Neural cell (in vitro differentiated cells): ENCODE measurements at regions not wholly inside any gene's neighbourhood (a gene's known extent, or its start where the extent isn't known, plus 50 kb on each side); places are given as distances from the start of the nearest gene placed in this dataset.

Experiments used
- H2AFZ ChIP-seq: fragments of 200-600, 300-800 bp; sonication (generic), shearing (Covaris generic); 2 replicates; pipeline ENCODE4 v1.6.0; 2014; ENCODE audit warnings: low read depth, mild to moderate bottlenecking, antibody characterized with exemption, low read length, moderate library complexity
- H3F3A ChIP-seq: fragments of 200-600 bp; shearing (Covaris generic); 2 replicates; pipeline ENCODE4 v1.6.1; 2016; ENCODE audit warnings: mild to moderate bottlenecking, moderate library complexity, mixed read lengths, antibody characterized with exemption, low read length; ENCODE audit not compliant: insufficient read depth, poor library complexity, severe bottlenecking
- H3K27ac ChIP-seq: fragments of 200-600, 300-800 bp; sonication (generic), shearing (Covaris generic); 2 replicates; pipeline ENCODE4 v1.5.1; 2014; ENCODE audit warnings: mild to moderate bottlenecking, low read length, moderate library complexity
- H3K27me3 ChIP-seq: fragments of 300-800, 200-600 bp; sonication (generic), shearing (Covaris generic); 2 replicates; pipeline ENCODE4 v1.6.0; 2014; ENCODE audit warnings: mild to moderate bottlenecking, low read depth, low read length, moderate library complexity; ENCODE audit not compliant: insufficient read depth
- H3K36me3 ChIP-seq: fragments of 300-800, 200-600 bp; sonication (generic), shearing (Covaris generic); 2 replicates; pipeline ENCODE4 v1.5.1; 2014; ENCODE audit warnings: mild to moderate bottlenecking, antibody characterized with exemption, low read length, moderate library complexity; ENCODE audit not compliant: insufficient read depth
- H3K4me2 ChIP-seq: fragments of 300-800, 200-600 bp; sonication (generic), shearing (Covaris generic); 2 replicates; pipeline ENCODE4 v1.6.0; 2014; ENCODE audit warnings: mild to moderate bottlenecking, low read length
- H3K4me3 ChIP-seq: fragments of 300-800, 200-600 bp; sonication (generic), shearing (Covaris generic); 2 replicates; pipeline ENCODE4 v1.5.1; 2014; ENCODE audit warnings: mild to moderate bottlenecking, low read length, moderate library complexity
- H3K79me2 ChIP-seq: fragments of 200-600 bp; shearing (Covaris generic); replicated peaks from 2 replicates; pipeline ENCODE4 v1.6.0; 2014; ENCODE audit warnings: mild to moderate bottlenecking, low read length, moderate library complexity; ENCODE audit not compliant: insufficient read depth
- H3K9ac ChIP-seq: fragments of 300-800, 200-600 bp; sonication (generic), shearing (Covaris generic); 2 replicates; pipeline ENCODE4 v1.6.1; 2016; ENCODE audit warnings: mild to moderate bottlenecking, low read length, mixed read lengths
- H3K9me2 ChIP-seq: fragments of 200-600 bp; shearing (Covaris generic); 2 replicates; pipeline ENCODE4 v1.6.1; 2016; ENCODE audit warnings: mild to moderate bottlenecking, low read length, mixed read lengths; ENCODE audit not compliant: insufficient read depth
- H3K9me3 ChIP-seq: fragments of 200-600, 300-800 bp; sonication (generic), shearing (Covaris generic); 2 replicates; pipeline ENCODE4 v1.6.1; 2016; ENCODE audit warnings: mild to moderate bottlenecking, mixed run types, low read length, moderate library complexity, mixed read lengths
- H4K20me1 ChIP-seq: fragments of 200-600 bp; shearing (Covaris generic); 2 replicates; pipeline ENCODE4 v1.6.1; 2016; ENCODE audit warnings: mild to moderate bottlenecking, mixed run types; ENCODE audit not compliant: insufficient read depth
- EP300 ChIP-seq: fragments of 450-650 bp; conservative IDR thresholded peaks from 2 replicates; pipeline ENCODE4 v1.6.1; 2014; ENCODE audit warnings: antibody characterized with exemption, mild to moderate bottlenecking, moderate library complexity; ENCODE audit not compliant: poor library complexity, severe bottlenecking
- EZH2 ChIP-seq: fragments of 200-600, 300-800 bp; shearing (Covaris generic), sonication (generic); IDR thresholded peaks from 2 replicates; pipeline ENCODE4 v1.6.1; 2014; ENCODE audit warnings: antibody characterized with exemption, low read length, borderline replicate concordance, mild to moderate bottlenecking; ENCODE audit not compliant: insufficient read depth, poor library complexity, severe bottlenecking
- MXI1 ChIP-seq: fragments of 450-650 bp; conservative IDR thresholded peaks from 2 replicates; pipeline ENCODE4 v1.6.1; 2014; ENCODE audit warnings: antibody characterized with exemption, mild to moderate bottlenecking; ENCODE audit not compliant: poor library complexity, severe bottlenecking
- POLR2AphosphoS5 ChIP-seq: IDR thresholded peaks from 2 replicates; pipeline ENCODE4 v1.6.1; 2012
- RAD21 ChIP-seq: fragments of 450-650 bp; conservative IDR thresholded peaks from 2 replicates; pipeline ENCODE4 v1.6.1; 2014; ENCODE audit warnings: antibody characterized with exemption, mild to moderate bottlenecking, moderate library complexity
- SMC3 ChIP-seq: fragments of 450-650 bp; conservative IDR thresholded peaks from 2 replicates; pipeline ENCODE4 v1.6.1; 2014; ENCODE audit warnings: antibody characterized with exemption, mild to moderate bottlenecking, moderate library complexity; ENCODE audit not compliant: poor library complexity
- TAF1 ChIP-seq: IDR thresholded peaks from 2 replicates; pipeline ENCODE4 v1.6.1; 2012; ENCODE audit warnings: low read depth
- TF ChIP-seq, protein P1 (sequence below): fragments of 450-650 bp; IDR thresholded peaks from 2 replicates; pipeline ENCODE4 v1.5.1; 2014; ENCODE audit warnings: antibody characterized with exemption, mild to moderate bottlenecking, moderate library complexity; ENCODE audit not compliant: poor library complexity, severe bottlenecking
- TF ChIP-seq, protein P2 (sequence below): IDR thresholded peaks from 2 replicates; pipeline ENCODE4 v1.6.1; 2012; ENCODE audit warnings: borderline replicate concordance

DNA sequence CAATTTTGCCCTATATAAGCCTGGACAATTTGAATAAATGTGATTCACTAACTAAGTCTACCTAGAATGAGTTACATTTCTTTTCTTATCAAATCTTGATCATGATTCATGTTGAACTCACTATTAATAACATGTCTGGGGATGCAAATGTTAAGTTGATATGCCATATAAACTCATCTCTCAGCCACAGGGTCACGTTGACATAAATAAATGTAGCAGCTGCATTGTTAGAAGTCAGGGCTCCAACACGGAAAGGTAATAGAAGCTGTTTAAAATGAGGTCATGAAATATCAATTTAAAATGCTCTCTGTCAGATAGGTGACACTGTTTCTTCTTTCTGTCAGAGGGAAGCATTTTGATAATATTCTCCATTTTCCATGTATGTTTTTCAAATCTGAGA is 521.9 kb downstream of the CCDC85A start:
- Histone ChIP-seq H3K27me3 (no peaks in the 10 kb centered on the region), H3K79me2 (no peaks in the 10 kb centered on the region), H4K20me1 (no peaks in the 10 kb centered on the region), H3K9me3 (no peaks in the 10 kb centered on the region), H3K4me2 (peak overlapping the region; percentile 34), H3K9ac (peak overlapping the region; percentile 27), H3K9me2 (no peaks in the 10 kb centered on the region), H3K36me3 (no peaks in the 10 kb centered on the region), H3K27ac (peak overlapping the region; percentile 81), H3F3A (peaks cover 7% of the 10 kb centered on the region), H2AFZ (no peak overlapping the region), H3K4me3 (peak overlapping the region; percentile 38)
- TF ChIP-seq MXI1 (peak; percentile 2), RAD21 (peak; percentile 36), TAF1 (no peak), POLR2AphosphoS5 (peak; percentile 76), SMC3 (peak; percentile 13), EP300 (peak; percentile 92)
- TF ChIP-seq, protein P1, sequence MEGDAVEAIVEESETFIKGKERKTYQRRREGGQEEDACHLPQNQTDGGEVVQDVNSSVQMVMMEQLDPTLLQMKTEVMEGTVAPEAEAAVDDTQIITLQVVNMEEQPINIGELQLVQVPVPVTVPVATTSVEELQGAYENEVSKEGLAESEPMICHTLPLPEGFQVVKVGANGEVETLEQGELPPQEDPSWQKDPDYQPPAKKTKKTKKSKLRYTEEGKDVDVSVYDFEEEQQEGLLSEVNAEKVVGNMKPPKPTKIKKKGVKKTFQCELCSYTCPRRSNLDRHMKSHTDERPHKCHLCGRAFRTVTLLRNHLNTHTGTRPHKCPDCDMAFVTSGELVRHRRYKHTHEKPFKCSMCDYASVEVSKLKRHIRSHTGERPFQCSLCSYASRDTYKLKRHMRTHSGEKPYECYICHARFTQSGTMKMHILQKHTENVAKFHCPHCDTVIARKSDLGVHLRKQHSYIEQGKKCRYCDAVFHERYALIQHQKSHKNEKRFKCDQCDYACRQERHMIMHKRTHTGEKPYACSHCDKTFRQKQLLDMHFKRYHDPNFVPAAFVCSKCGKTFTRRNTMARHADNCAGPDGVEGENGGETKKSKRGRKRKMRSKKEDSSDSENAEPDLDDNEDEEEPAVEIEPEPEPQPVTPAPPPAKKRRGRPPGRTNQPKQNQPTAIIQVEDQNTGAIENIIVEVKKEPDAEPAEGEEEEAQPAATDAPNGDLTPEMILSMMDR: no peak

DNA sequence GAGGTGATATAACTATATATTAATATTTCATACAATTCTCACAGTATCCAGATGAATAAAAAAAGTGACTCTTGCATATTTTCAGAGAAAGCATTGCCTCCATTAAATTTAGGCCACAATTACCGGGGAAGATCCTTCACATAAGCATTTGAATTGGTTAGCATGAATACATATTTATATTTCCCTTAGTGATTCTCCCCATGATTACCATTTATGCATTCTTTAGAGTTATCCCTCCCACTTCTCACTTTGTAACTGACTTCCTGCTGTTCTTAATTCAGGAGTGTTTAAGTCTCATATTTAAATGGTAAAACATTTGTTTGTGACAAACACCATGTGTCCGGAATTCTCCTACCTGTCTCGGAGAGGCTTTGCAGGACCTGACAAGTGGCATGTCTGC is 523.4 kb downstream of the CCDC85A start:
- Histone ChIP-seq H3F3A (peaks cover 7% of the 10 kb centered on the region), H3K79me2 (no peaks in the 10 kb centered on the region), H3K9ac (no peak overlapping the region), H3K9me3 (no peaks in the 10 kb centered on the region), H3K36me3 (no peaks in the 10 kb centered on the region), H3K4me2 (no peak overlapping the region), H3K27me3 (no peaks in the 10 kb centered on the region), H3K9me2 (no peaks in the 10 kb centered on the region), H4K20me1 (no peaks in the 10 kb centered on the region), H2AFZ (no peak overlapping the region), H3K27ac (no peak overlapping the region), H3K4me3 (no peak overlapping the region)
- TF ChIP-seq EZH2: no peak
- TF ChIP-seq, protein P1: no peak
- no peak for TF ChIP-seq MXI1
- TF ChIP-seq, protein P2, sequence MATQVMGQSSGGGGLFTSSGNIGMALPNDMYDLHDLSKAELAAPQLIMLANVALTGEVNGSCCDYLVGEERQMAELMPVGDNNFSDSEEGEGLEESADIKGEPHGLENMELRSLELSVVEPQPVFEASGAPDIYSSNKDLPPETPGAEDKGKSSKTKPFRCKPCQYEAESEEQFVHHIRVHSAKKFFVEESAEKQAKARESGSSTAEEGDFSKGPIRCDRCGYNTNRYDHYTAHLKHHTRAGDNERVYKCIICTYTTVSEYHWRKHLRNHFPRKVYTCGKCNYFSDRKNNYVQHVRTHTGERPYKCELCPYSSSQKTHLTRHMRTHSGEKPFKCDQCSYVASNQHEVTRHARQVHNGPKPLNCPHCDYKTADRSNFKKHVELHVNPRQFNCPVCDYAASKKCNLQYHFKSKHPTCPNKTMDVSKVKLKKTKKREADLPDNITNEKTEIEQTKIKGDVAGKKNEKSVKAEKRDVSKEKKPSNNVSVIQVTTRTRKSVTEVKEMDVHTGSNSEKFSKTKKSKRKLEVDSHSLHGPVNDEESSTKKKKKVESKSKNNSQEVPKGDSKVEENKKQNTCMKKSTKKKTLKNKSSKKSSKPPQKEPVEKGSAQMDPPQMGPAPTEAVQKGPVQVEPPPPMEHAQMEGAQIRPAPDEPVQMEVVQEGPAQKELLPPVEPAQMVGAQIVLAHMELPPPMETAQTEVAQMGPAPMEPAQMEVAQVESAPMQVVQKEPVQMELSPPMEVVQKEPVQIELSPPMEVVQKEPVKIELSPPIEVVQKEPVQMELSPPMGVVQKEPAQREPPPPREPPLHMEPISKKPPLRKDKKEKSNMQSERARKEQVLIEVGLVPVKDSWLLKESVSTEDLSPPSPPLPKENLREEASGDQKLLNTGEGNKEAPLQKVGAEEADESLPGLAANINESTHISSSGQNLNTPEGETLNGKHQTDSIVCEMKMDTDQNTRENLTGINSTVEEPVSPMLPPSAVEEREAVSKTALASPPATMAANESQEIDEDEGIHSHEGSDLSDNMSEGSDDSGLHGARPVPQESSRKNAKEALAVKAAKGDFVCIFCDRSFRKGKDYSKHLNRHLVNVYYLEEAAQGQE: no peak
- no peak for TF ChIP-seq SMC3
- no peak for TF ChIP-seq POLR2AphosphoS5
- no peak for TF ChIP-seq RAD21
- no peak for TF ChIP-seq TAF1
- TF ChIP-seq EP300: no peak
